AG09309 (cell line): ENCODE measurements at regions not wholly inside any gene's neighbourhood (a gene's known extent, or its start where the extent isn't known, plus 50 kb on each side); places are given as distances from the start of the nearest gene placed in this dataset.
A peak's percentile ranks its signal among the peaks of the same experiment; 100 is the strongest.
"Not testable (repeated sequence)": the region's sequence is repeated elsewhere in the genome, so short reads cannot be mapped to it uniquely, and the experiment has no call there.

ENCODE experiments used
- DNase-seq: peaks from one replicate; pipeline ENCODE4 v3.0.0-alpha.2; 2010; ENCODE audit warnings: low read depth
- H3K4me3 ChIP-seq: 2 replicates; pipeline ENCODE4 v1.5.1; 2011; ENCODE audit warnings: mild to moderate bottlenecking, low read depth, low read length, moderate library complexity; ENCODE audit not compliant: control insufficient read depth
- CTCF ChIP-seq: IDR thresholded peaks from 2 replicates; pipeline ENCODE4 v1.5.1; 2011; ENCODE audit warnings: mild to moderate bottlenecking, low read depth, low read length, inconsistent platforms; ENCODE audit not compliant: insufficient read depth, control insufficient read depth; ENCODE audit errors: missing control alignments

- no peak for DNase-seq
- peak; percentile 40 for TF ChIP-seq CTCF
Measured at GRCh38 chr1:38489844-38490270, 369.7 kb downstream of the RRAGC start.

GRCh38 chr1:38488162-38488898 is 371.2 kb downstream of the RRAGC start:
- no peak for TF ChIP-seq CTCF
- DNase-seq: no peak
- H3K4me3 ChIP-seq: no peak overlapping the region

More at GRCh38 chr1:38489844-38490270, 369.7 kb downstream of the RRAGC start:
- H3K4me3 ChIP-seq: no peak overlapping the region

GRCh38 chr1:38487396-38487795 is 372.2 kb downstream of the RRAGC start:
- DNase-seq: no peak
- no peak for TF ChIP-seq CTCF
- no peak overlapping the region for H3K4me3 ChIP-seq

GRCh38 chr1:38486085-38486484 is 373.5 kb downstream of the RRAGC start:
- no peak overlapping the region for H3K4me3 ChIP-seq
- DNase-seq: no peak
- no peak for TF ChIP-seq CTCF

GRCh38 chr1:38481871-38482826 is 377.4 kb downstream of the RRAGC start:
- TF ChIP-seq CTCF: no peak
- H3K4me3 ChIP-seq: no peak overlapping the region
- no peak for DNase-seq

GRCh38 chr1:38479662-38480061 is 379.9 kb downstream of the RRAGC start:
- DNase-seq, H3K4me3 ChIP-seq: not testable (repeated sequence)

- DNase-seq: no peak
- no peak overlapping the region for H3K4me3 ChIP-seq
- TF ChIP-seq CTCF: no peak
Measured at GRCh38 chr1:38477811-38478210, 381.8 kb downstream of the RRAGC start.
